Endodermal cell (in vitro differentiated cells): ENCODE measurements at regions not wholly inside any gene's neighbourhood (a gene's known extent, or its start where the extent isn't known, plus 50 kb on each side); places are given as distances from the start of the nearest gene placed in this dataset.

ENCODE experiments used
- DNase-seq: peaks from one replicate; pipeline ENCODE4 v3.0.0-alpha.2; 2017
- H3K27ac ChIP-seq: 2 replicates; pipeline ENCODE4 v1.5.1; 2013; ENCODE audit warnings: mild to moderate bottlenecking, low read depth, low read length, moderate library complexity
- H3K27me3 ChIP-seq: 2 replicates; pipeline ENCODE4 v1.6.1; 2013; ENCODE audit warnings: mild to moderate bottlenecking, low read length, moderate library complexity; ENCODE audit not compliant: insufficient read depth, control insufficient read depth, poor library complexity, severe bottlenecking
- H3K36me3 ChIP-seq: 2 replicates; pipeline ENCODE4 v1.7.0; 2013; ENCODE audit warnings: mild to moderate bottlenecking, low read length, moderate library complexity; ENCODE audit not compliant: control insufficient read depth, insufficient read depth
- H3K4me1 ChIP-seq: one replicate; pipeline ENCODE4 v1.7.0; 2013; ENCODE audit warnings: low read length; ENCODE audit not compliant: control insufficient read depth, insufficient read depth
- H3K4me3 ChIP-seq: 2 replicates; pipeline ENCODE4 v1.5.1; 2013; ENCODE audit warnings: mild to moderate bottlenecking, low read length, moderate library complexity
- H3K9ac ChIP-seq: 2 replicates; pipeline ENCODE4 v1.6.1; 2013; ENCODE audit warnings: mild to moderate bottlenecking, low read length, moderate library complexity; ENCODE audit not compliant: poor library complexity, severe bottlenecking; ENCODE audit errors: extremely low read depth
- H3K9me3 ChIP-seq: 2 replicates; pipeline ENCODE4 v1.6.1; 2013; ENCODE audit warnings: mild to moderate bottlenecking, low read length, moderate library complexity; ENCODE audit not compliant: control insufficient read depth
- H3K27ac Mint-ChIP-seq: 2 replicates; pipeline ENCODE4 v1.8.0; 2020; ENCODE audit warnings: mixed read lengths
- H3K27me3 Mint-ChIP-seq: 2 replicates; pipeline ENCODE4 v1.8.0; 2021; ENCODE audit warnings: mild to moderate bottlenecking, mixed read lengths; ENCODE audit not compliant: insufficient read depth
- H3K36me3 Mint-ChIP-seq: 2 replicates; pipeline ENCODE4 v1.8.0; 2020; ENCODE audit warnings: low read depth, mixed read lengths
- H3K4me1 Mint-ChIP-seq: 2 replicates; pipeline ENCODE4 v1.8.0; 2020; ENCODE audit warnings: mixed read lengths
- H3K4me3 Mint-ChIP-seq: 2 replicates; pipeline ENCODE4 v1.8.0; 2020; ENCODE audit warnings: mild to moderate bottlenecking, moderate library complexity, mixed read lengths
- H3K9me3 Mint-ChIP-seq: 2 replicates; pipeline ENCODE4 v1.8.0; 2020; ENCODE audit warnings: mild to moderate bottlenecking, mixed read lengths
- WGBS, 2 experiments: methylation state at CpG; one replicate each; pipeline versions ENCODE4 v1.1.5 to v1.1.7; 2013; ENCODE audit warnings: missing lambda C conversion rate in 2 of 2, mixed read lengths in 1 of 2; ENCODE audit not compliant: insufficient coverage in 1 of 2, insufficient read length in 1 of 2; 5-methylcytosine and 5-hydroxymethylcytosine counted together
- TF ChIP-seq, protein P1 (sequence below): fragments of 200-600 bp; sonication (generic); conservative IDR thresholded peaks from 2 replicates; pipeline ENCODE4 v1.5.0; 2021; ENCODE audit warnings: antibody characterized with exemption, mild to moderate bottlenecking

DNA sequence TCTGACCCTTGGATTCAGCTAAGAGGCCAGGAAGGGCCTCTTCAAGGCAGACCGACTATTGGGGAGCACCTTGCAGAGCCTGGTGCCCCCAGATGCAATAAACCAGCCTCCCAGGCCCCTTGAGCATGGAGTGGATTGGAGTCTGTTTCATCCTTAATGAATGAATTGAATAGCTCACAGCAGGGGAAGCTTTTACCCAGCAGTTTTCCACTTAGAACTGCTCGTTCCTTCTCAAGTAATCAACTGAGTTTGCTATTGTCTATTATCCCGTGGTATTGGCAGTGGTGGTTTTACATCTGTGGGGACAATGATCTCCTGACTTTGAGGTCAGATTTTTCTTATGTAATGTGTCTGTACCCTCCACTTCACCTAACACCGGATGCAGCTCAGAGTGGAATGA lies 197.6 kb downstream of the AACS start:
- H3K27ac ChIP-seq: no peak overlapping the region
- Mint-ChIP-seq H3K4me3 (no peak overlapping the region), H3K9me3 (peaks cover 6% of the 10 kb centered on the region), H3K27ac (no peak overlapping the region), H3K36me3 (peaks cover 13% of the 10 kb centered on the region), H3K27me3 (no peaks in the 10 kb centered on the region), H3K4me1 (peaks cover 4% of the 10 kb centered on the region)
- H3K9ac ChIP-seq: no peak overlapping the region
- H3K4me3 ChIP-seq: no peak overlapping the region
- peaks cover 4% of the 10 kb centered on the region for H3K36me3 ChIP-seq
- TF ChIP-seq, protein P1, sequence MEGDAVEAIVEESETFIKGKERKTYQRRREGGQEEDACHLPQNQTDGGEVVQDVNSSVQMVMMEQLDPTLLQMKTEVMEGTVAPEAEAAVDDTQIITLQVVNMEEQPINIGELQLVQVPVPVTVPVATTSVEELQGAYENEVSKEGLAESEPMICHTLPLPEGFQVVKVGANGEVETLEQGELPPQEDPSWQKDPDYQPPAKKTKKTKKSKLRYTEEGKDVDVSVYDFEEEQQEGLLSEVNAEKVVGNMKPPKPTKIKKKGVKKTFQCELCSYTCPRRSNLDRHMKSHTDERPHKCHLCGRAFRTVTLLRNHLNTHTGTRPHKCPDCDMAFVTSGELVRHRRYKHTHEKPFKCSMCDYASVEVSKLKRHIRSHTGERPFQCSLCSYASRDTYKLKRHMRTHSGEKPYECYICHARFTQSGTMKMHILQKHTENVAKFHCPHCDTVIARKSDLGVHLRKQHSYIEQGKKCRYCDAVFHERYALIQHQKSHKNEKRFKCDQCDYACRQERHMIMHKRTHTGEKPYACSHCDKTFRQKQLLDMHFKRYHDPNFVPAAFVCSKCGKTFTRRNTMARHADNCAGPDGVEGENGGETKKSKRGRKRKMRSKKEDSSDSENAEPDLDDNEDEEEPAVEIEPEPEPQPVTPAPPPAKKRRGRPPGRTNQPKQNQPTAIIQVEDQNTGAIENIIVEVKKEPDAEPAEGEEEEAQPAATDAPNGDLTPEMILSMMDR: no peak
- WGBS, 2 experiments: 72 to 75% methylated on average over 3 to 4 of the region's 4 CpGs
- DNase-seq: no peak
- no peaks in the 10 kb centered on the region for H3K4me1 ChIP-seq
- H3K9me3 ChIP-seq: peaks cover 9% of the 10 kb centered on the region
- no peaks in the 10 kb centered on the region for H3K27me3 ChIP-seq

DNA sequence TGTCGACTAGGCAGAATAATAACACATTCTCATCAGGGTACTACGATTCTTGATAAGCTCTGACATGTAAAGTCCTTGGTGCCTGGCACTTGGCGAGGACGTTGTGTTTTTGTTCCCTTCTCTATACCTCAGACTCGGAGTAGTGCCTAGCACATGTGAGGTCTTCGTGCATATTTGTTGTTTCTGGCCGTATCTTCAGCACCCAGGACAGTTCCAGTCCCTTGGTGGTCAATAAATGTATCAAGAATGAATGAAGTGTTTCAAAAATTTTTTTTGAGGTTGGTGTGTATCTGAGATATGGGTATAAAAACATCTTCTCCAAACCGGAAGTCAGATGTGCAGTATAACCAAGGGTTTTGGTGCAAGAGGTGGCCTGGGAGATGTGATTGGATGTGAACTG lies 198.2 kb downstream of the AACS start:
- 92% methylated on average over 6 to 8 of the region's 8 CpGs for WGBS, 2 experiments
- Histone ChIP-seq H3K4me3 (no peak overlapping the region), H3K36me3 (peaks cover 4% of the 10 kb centered on the region), H3K27me3 (no peaks in the 10 kb centered on the region), H3K9me3 (peaks cover 9% of the 10 kb centered on the region), H3K9ac (no peak overlapping the region), H3K4me1 (no peaks in the 10 kb centered on the region), H3K27ac (no peak overlapping the region)
- Mint-ChIP-seq H3K9me3 (peaks cover 6% of the 10 kb centered on the region), H3K36me3 (peaks cover 10% of the 10 kb centered on the region), H3K4me3 (no peak overlapping the region), H3K27me3 (no peaks in the 10 kb centered on the region), H3K4me1 (peaks cover 4% of the 10 kb centered on the region), H3K27ac (no peak overlapping the region)
- peak; percentile 63 for DNase-seq
- TF ChIP-seq, protein P1: no peak

DNA sequence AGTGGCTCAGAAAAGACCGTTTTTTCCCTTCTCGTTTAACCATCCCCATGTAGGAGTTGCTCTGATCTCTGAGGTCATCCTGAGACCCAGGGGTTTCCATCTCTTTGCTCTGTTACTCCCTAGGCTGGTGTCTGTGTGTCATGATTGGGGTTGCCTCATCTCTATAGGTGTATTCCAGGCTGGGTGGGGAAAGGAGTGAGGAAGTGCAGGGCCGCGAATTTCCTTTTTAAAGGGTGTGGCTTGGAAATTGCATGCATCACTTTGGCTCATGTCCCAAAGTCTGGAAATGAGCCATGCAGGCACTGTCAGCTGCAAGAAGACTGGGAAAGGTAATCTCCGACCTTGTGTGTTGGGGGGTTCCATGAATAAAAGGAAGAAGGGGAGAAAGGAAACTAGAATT lies 201.9 kb downstream of the AACS start:
- peaks cover 4% of the 10 kb centered on the region for H3K36me3 ChIP-seq
- H3K4me1 ChIP-seq: no peaks in the 10 kb centered on the region
- no peak for DNase-seq
- no peak overlapping the region for H3K4me3 ChIP-seq
- H3K9ac ChIP-seq: no peak overlapping the region
- peaks cover 9% of the 10 kb centered on the region for H3K9me3 ChIP-seq
- no peaks in the 10 kb centered on the region for H3K27me3 ChIP-seq
- peaks cover 6% of the 10 kb centered on the region for H3K9me3 Mint-ChIP-seq
- H3K27ac Mint-ChIP-seq: no peak overlapping the region
- 85 to 93% methylated on average over 5 of the region's 5 CpGs for WGBS, 2 experiments
- peaks cover 10% of the 10 kb centered on the region for H3K36me3 Mint-ChIP-seq
- no peaks in the 10 kb centered on the region for H3K27me3 Mint-ChIP-seq
- peaks cover 4% of the 10 kb centered on the region for H3K4me1 Mint-ChIP-seq
- H3K4me3 Mint-ChIP-seq: no peak overlapping the region
- H3K27ac ChIP-seq: no peak overlapping the region
- TF ChIP-seq, protein P1: no peak
